ENCODE measurements at regions not wholly inside any gene's neighbourhood (a gene's known extent, or its start where the extent isn't known, plus 50 kb on each side); places are given as distances from the start of the nearest gene placed in this dataset.
"Not testable (repeated sequence)": the region's sequence is repeated elsewhere in the genome, so short reads cannot be mapped to it uniquely, and the experiment has no call there.

- not testable (repeated sequence) for TF ChIP-seq CTCF (IDR thresholded peaks at IDR 0.05); ZFX (IDR thresholded peaks at IDR 0.05; ENCODE audit: borderline replicate concordance)
These were observed 942.5 kb downstream of the TMEM121 start for GRCh38 chr14:106468869-106469268.

Measured in 22Rv1 (cell line).